ENCODE measurements at regions not wholly inside any gene's neighbourhood (a gene's known extent, or its start where the extent isn't known, plus 50 kb on each side); places are given as distances from the start of the nearest gene placed in this dataset.

GRCh38 chr7:94228223-94228622 is 166.5 kb upstream of the COL1A2 start:
- Histone ChIP-seq H3K36me3 (no peaks in the 10 kb centered on the region), H3K4me1 (no peaks in the 10 kb centered on the region), H3K27me3 (no peaks in the 10 kb centered on the region), H3K4me3 (ENCODE audit: low read depth, low read length) (no peak overlapping the region), H3K9me3 (no peaks in the 10 kb centered on the region)
- DNase-seq: no peak
- TF ChIP-seq, protein P1, sequence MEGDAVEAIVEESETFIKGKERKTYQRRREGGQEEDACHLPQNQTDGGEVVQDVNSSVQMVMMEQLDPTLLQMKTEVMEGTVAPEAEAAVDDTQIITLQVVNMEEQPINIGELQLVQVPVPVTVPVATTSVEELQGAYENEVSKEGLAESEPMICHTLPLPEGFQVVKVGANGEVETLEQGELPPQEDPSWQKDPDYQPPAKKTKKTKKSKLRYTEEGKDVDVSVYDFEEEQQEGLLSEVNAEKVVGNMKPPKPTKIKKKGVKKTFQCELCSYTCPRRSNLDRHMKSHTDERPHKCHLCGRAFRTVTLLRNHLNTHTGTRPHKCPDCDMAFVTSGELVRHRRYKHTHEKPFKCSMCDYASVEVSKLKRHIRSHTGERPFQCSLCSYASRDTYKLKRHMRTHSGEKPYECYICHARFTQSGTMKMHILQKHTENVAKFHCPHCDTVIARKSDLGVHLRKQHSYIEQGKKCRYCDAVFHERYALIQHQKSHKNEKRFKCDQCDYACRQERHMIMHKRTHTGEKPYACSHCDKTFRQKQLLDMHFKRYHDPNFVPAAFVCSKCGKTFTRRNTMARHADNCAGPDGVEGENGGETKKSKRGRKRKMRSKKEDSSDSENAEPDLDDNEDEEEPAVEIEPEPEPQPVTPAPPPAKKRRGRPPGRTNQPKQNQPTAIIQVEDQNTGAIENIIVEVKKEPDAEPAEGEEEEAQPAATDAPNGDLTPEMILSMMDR (IDR thresholded peaks at IDR 0.05; ENCODE audit: low read depth, low read length): no peak

DNA sequence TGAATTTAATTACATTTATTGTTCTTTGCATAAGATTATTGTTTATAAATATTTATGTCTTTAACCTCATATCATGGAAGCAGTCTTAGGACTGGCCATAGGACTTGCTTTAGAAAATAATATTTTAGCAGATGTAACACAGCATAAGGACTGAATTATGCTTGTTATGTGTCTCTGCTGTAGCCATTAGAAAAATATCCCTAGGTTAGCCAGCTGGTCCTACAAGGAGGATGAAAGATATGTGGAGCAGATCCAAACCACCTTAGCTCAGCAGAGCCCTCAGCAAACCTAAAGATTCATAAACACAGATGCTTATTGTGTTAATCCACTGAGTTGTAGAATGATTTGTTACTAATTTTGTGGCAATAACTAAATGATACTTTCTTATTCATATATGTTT is 166.0 kb upstream of the COL1A2 start:
- Histone ChIP-seq H3K36me3 (no peaks in the 10 kb centered on the region), H3K27me3 (no peaks in the 10 kb centered on the region), H3K4me1 (no peaks in the 10 kb centered on the region), H3K9me3 (no peaks in the 10 kb centered on the region), H3K4me3 (ENCODE audit: low read depth, low read length) (no peak overlapping the region)
- no peak for DNase-seq
- TF ChIP-seq, protein P1 (IDR thresholded peaks at IDR 0.05; ENCODE audit: low read depth, low read length): no peak

GRCh38 chr7:94231305-94231704 is 163.4 kb upstream of the COL1A2 start:
- TF ChIP-seq, protein P1 (IDR thresholded peaks at IDR 0.05; ENCODE audit: low read depth, low read length): no peak
- no peaks in the 10 kb centered on the region for H3K36me3 ChIP-seq
- no peaks in the 10 kb centered on the region for H3K27me3 ChIP-seq
- H3K9me3 ChIP-seq: no peaks in the 10 kb centered on the region
- H3K4me3 ChIP-seq (ENCODE audit: low read depth, low read length): no peak overlapping the region
- DNase-seq: no peak
- no peaks in the 10 kb centered on the region for H3K4me1 ChIP-seq

- no peak overlapping the region for H3K4me3 ChIP-seq (ENCODE audit: low read depth, low read length)
- no peaks in the 10 kb centered on the region for H3K27me3 ChIP-seq
- TF ChIP-seq, protein P1 (IDR thresholded peaks at IDR 0.05; ENCODE audit: low read depth, low read length): no peak
- H3K36me3 ChIP-seq: no peaks in the 10 kb centered on the region
- DNase-seq: no peak
- H3K9me3 ChIP-seq: no peaks in the 10 kb centered on the region
- no peaks in the 10 kb centered on the region for H3K4me1 ChIP-seq
Measured at GRCh38 chr7:94236960-94237359, 157.7 kb upstream of the COL1A2 start.

- TF ChIP-seq, protein P1 (IDR thresholded peaks at IDR 0.05; ENCODE audit: low read depth, low read length): no peak
- Histone ChIP-seq H3K4me3 (ENCODE audit: low read depth, low read length) (no peak overlapping the region), H3K9me3 (no peaks in the 10 kb centered on the region), H3K27me3 (no peaks in the 10 kb centered on the region), H3K36me3 (no peaks in the 10 kb centered on the region), H3K4me1 (no peaks in the 10 kb centered on the region)
- no peak for DNase-seq
Measured at GRCh38 chr7:94237417-94237816, 157.3 kb upstream of the COL1A2 start.

DNA sequence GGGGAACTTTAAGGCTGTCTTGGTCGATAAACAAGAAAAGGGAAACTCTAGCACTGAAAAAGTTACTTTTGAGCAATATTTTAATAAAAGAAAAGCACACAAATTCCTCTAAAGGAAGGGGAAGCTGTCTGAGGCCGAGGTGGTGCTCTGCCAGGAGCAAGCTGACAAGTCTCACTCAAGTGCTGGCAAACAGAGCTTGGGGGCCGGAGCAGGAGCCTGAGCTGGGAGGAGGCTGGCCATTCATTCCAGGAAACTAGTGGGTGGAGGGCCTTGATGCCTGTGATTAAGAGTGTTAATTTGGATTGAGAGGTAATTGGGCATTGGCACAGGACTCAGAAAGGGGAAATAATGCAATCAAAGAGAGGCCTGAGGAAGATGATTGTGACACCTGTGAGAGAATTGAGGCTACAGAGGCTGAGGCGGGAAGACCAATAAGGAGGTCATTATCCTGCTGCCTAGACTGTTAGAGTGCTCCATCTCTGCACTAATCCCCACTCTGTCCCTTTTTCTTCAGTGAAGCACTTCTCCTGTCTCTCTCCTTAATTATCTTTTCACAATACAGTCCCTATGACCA is 154.9 kb upstream of the COL1A2 start:
- H3K9me3 ChIP-seq: no peaks in the 10 kb centered on the region

More for the DNA sequence above, 154.9 kb upstream of the COL1A2 start:
- no peaks in the 10 kb centered on the region for H3K36me3 ChIP-seq
- no peaks in the 10 kb centered on the region for H3K4me1 ChIP-seq
- no peaks in the 10 kb centered on the region for H3K27me3 ChIP-seq
- DNase-seq: no peak
- TF ChIP-seq, protein P1 (IDR thresholded peaks at IDR 0.05; ENCODE audit: low read depth, low read length): no peak
- H3K4me3 ChIP-seq (ENCODE audit: low read depth, low read length): no peak overlapping the region
